GM23248 (cell line): ENCODE measurements at regions not wholly inside any gene's neighbourhood (a gene's known extent, or its start where the extent isn't known, plus 50 kb on each side); places are given as distances from the start of the nearest gene placed in this dataset.

Source experiments
- DNase-seq: peaks from one replicate; pipeline ENCODE4 v3.0.0-alpha.2; 2015
- H2AFZ ChIP-seq: fragments of 200-600 bp; sonication (generic); 2 replicates; pipeline ENCODE4 v1.6.1; 2016; ENCODE audit warnings: antibody characterized with exemption
- H3F3A ChIP-seq: fragments of 200-600 bp; sonication (generic); 2 replicates; pipeline ENCODE4 v1.6.1; 2016; ENCODE audit warnings: mild to moderate bottlenecking, antibody characterized with exemption, mixed run types; ENCODE audit not compliant: insufficient read depth
- H3K27ac ChIP-seq: fragments of 200-600 bp; sonication (generic); 2 replicates; pipeline ENCODE4 v1.5.1; 2016; ENCODE audit warnings: mild to moderate bottlenecking
- H3K27me3 ChIP-seq: fragments of 200-600 bp; sonication (generic); replicated peaks from 2 replicates; pipeline ENCODE4 v1.6.1; 2016; ENCODE audit warnings: mild to moderate bottlenecking; ENCODE audit not compliant: insufficient read depth
- H3K36me3 ChIP-seq: fragments of 200-600 bp; sonication (generic); 2 replicates; pipeline ENCODE4 v1.6.1; 2016; ENCODE audit warnings: low read depth, mild to moderate bottlenecking
- H3K4me1 ChIP-seq: fragments of 200-600 bp; sonication (generic); 2 replicates; pipeline ENCODE4 v1.6.1; 2016; ENCODE audit warnings: mild to moderate bottlenecking; ENCODE audit not compliant: insufficient read depth
- H3K4me2 ChIP-seq: fragments of 200-600 bp; sonication (generic); one replicate; pipeline ENCODE4 v1.6.1; 2016; ENCODE audit warnings: mild to moderate bottlenecking; ENCODE audit not compliant: unreplicated experiment
- H3K4me3 ChIP-seq: fragments of 200-600 bp; sonication (generic); 2 replicates; pipeline ENCODE4 v1.5.1; 2016; ENCODE audit warnings: mild to moderate bottlenecking
- H3K79me2 ChIP-seq: fragments of 200-600 bp; sonication (generic); 2 replicates; pipeline ENCODE4 v1.6.1; 2016; ENCODE audit warnings: mild to moderate bottlenecking; ENCODE audit not compliant: insufficient read depth
- H3K9ac ChIP-seq: fragments of 200-600 bp; sonication (generic); 2 replicates; pipeline ENCODE4 v1.6.1; 2016; ENCODE audit warnings: mild to moderate bottlenecking
- H3K9me2 ChIP-seq: fragments of 200-600 bp; sonication (generic); 2 replicates; pipeline ENCODE4 v1.6.1; 2016; ENCODE audit warnings: mixed run types, mild to moderate bottlenecking, moderate library complexity; ENCODE audit not compliant: insufficient read depth
- H3K9me3 ChIP-seq: fragments of 200-600 bp; sonication (generic); one replicate; pipeline ENCODE4 v1.6.1; 2017; ENCODE audit warnings: low read depth
- H4K20me1 ChIP-seq: fragments of 200-600 bp; sonication (generic); 2 replicates; pipeline ENCODE4 v1.6.0; 2016; ENCODE audit not compliant: insufficient read depth
- EZH2 ChIP-seq: fragments of 200-600 bp; sonication (generic); IDR thresholded peaks from 2 replicates; pipeline ENCODE4 v1.6.1; 2018; ENCODE audit warnings: antibody characterized with exemption, mild to moderate bottlenecking; ENCODE audit not compliant: insufficient read depth, poor library complexity, severe bottlenecking
- EZH2phosphoT487 ChIP-seq: fragments of 200-600 bp; sonication (generic); IDR thresholded peaks from 2 replicates; pipeline ENCODE4 v1.6.1; 2018; ENCODE audit warnings: antibody characterized with exemption, moderate library complexity, mild to moderate bottlenecking, low read depth; ENCODE audit not compliant: insufficient read depth
- WGBS, 2 experiments: methylation state at CpG; one replicate each; pipeline ENCODE4 v1.1.6; 2015 to 2017; ENCODE audit warnings: low lambda C conversion rate in 2 of 2, low coverage in 1 of 2; ENCODE audit errors: missing lambda C conversion rate in 2 of 2; 5-methylcytosine and 5-hydroxymethylcytosine counted together
- in situ Hi-C: fragments of 300-500 bp; cut with MboI; formaldehyde crosslinking; loops from 2 replicates; pipeline ENCODE4 v1.15.0; 2020

DNA sequence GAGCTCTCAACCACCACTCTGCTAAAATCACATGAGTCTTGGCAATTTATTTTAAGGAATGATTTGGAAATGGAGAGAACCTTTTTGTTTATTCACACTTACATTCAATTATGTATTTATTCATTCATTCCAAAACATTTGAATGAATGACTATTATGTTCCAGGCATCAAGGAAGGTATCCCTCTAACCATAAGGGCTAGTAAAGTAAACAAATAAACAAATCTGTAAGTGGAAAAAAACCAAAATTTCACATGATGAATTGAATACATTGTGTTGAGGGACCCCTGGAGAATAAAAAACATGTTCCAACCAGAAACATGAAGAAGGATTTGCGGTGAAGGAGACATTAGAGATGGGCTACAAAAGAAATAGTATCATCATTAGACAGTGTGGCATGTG lies 677.8 kb downstream of the TOX3 start:
- in situ Hi-C loops, result no loop called here
- DNase-seq, result no peak
- Histone ChIP-seq H3K36me3 (no peaks in the 10 kb centered on the region), H3K9me3 (no peaks in the 10 kb centered on the region), H4K20me1 (no peaks in the 10 kb centered on the region), H3K9ac (no peak overlapping the region), H3K27ac (no peak overlapping the region), H3K4me2 (no peak overlapping the region), H3K27me3 (no peaks in the 10 kb centered on the region), H3K4me3 (no peak overlapping the region), H3K9me2 (no peaks in the 10 kb centered on the region), H2AFZ (no peak overlapping the region), H3K4me1 (no peaks in the 10 kb centered on the region), H3F3A (no peaks in the 10 kb centered on the region), H3K79me2 (no peaks in the 10 kb centered on the region)
- WGBS, 2 experiments, result 70% methylated on average over 1 of the region's 1 CpG
- TF ChIP-seq EZH2, result no peak
- TF ChIP-seq EZH2phosphoT487, result no peak

DNA sequence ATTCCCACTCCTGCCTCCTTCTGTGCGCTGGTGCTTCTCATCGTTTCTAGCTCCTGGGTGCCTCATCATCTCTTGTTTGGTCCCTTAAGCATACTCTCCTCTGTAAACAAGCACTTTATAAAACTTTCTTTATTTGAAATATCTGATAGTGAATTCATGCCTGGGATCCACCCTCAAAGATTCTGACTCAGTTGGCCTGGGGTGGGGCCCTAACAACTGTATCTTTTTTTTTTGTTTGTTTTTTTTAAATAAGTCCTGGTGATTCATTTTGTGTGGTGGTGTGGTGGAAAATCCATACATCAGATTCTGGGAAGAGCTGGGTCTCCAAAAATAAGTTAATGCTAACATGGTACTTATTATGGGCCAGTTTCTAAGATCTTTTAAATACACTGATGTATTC lies 678.3 kb downstream of the TOX3 start:
- Histone ChIP-seq H4K20me1 (no peaks in the 10 kb centered on the region), H3K4me2 (no peak overlapping the region), H3K4me3 (no peak overlapping the region), H3K79me2 (no peaks in the 10 kb centered on the region), H3K27ac (no peak overlapping the region), H3K9ac (no peak overlapping the region), H3K27me3 (no peaks in the 10 kb centered on the region), H3F3A (no peaks in the 10 kb centered on the region), H3K36me3 (no peaks in the 10 kb centered on the region), H3K9me3 (no peaks in the 10 kb centered on the region), H3K9me2 (no peaks in the 10 kb centered on the region), H3K4me1 (no peaks in the 10 kb centered on the region), H2AFZ (no peak overlapping the region)
- DNase-seq, result no peak
- in situ Hi-C loops, result no loop called here
- 72 to 76% methylated on average over 2 of the region's 2 CpGs for WGBS, 2 experiments
- no peak for TF ChIP-seq EZH2
- no peak for TF ChIP-seq EZH2phosphoT487

DNA sequence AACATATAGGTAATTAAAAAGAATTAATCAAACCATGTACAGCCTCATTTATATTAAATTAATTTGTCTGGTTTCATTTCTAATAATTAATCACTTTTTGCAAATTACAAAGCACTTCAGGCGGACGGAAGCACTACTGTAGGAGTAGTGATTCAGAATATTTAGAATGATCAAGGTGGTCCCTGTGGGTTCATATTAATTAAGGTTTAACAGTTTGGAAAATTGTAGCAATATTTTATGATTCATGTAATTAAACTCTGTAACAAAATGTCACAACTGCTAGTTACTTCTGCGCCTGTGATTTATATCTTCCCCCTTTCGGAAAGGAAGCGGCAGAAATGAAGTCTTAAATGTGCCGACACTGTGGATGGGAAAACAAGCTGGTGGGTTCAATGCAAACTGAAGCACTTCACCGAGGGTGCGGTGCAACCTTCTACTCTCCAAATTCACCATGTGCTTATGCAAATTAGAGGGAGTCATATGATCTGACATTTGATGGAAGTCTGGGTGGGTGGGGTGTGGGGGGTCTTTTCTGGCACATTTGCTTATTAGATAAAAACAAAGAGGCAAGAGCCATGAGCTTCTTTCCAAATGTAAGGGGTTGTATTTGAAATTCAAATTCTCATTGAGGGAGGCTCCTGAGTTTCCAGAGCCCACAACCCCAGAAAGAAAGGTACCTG lies 679.4 kb downstream of the TOX3 start:
- H3K9me2 ChIP-seq, result no peaks in the 10 kb centered on the region
- no peaks in the 10 kb centered on the region for H3F3A ChIP-seq
- in situ Hi-C loops, result no loop called here
- no peak overlapping the region for H3K9ac ChIP-seq
- no peaks in the 10 kb centered on the region for H4K20me1 ChIP-seq
- no peak overlapping the region for H2AFZ ChIP-seq
- WGBS, 2 experiments, result 48 to 50% methylated on average over 8 of the region's 8 CpGs
- no peaks in the 10 kb centered on the region for H3K4me1 ChIP-seq
- no peaks in the 10 kb centered on the region for H3K9me3 ChIP-seq
- no peaks in the 10 kb centered on the region for H3K79me2 ChIP-seq
- H3K4me3 ChIP-seq, result no peak overlapping the region
- TF ChIP-seq EZH2phosphoT487, result no peak
- TF ChIP-seq EZH2, result no peak
- H3K27ac ChIP-seq, result no peak overlapping the region
- no peaks in the 10 kb centered on the region for H3K36me3 ChIP-seq
- H3K4me2 ChIP-seq, result no peak overlapping the region
- no peak for DNase-seq
- no peaks in the 10 kb centered on the region for H3K27me3 ChIP-seq

DNA sequence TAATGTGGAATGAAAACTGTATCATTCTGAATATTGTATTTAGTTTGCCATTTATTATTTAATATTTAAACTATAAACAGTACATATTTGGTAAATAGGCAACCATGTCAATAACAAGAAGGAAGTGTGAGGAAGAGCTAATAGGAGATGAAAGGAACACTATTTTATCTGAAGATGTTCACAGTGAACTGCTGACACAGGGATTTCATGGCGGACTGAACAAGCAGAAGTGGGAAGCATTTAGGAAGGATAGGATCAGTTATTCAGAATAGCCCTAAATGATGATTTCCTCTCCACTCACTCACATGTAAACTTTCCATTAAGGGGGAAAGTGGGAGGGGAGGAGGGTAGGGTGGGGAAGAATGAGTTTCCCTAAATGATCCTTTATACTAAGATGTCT lies 682.4 kb downstream of the TOX3 start:
- Histone ChIP-seq H3K4me2 (no peak overlapping the region), H3F3A (no peaks in the 10 kb centered on the region), H2AFZ (no peak overlapping the region), H3K36me3 (no peaks in the 10 kb centered on the region), H3K4me1 (no peaks in the 10 kb centered on the region), H3K4me3 (no peak overlapping the region), H3K79me2 (no peaks in the 10 kb centered on the region), H3K9me3 (no peaks in the 10 kb centered on the region), H3K9me2 (no peaks in the 10 kb centered on the region), H4K20me1 (no peaks in the 10 kb centered on the region), H3K27me3 (no peaks in the 10 kb centered on the region), H3K27ac (no peak overlapping the region), H3K9ac (no peak overlapping the region)
- in situ Hi-C loops, result no loop called here
- no peak for DNase-seq
- no peak for TF ChIP-seq EZH2
- no peak for TF ChIP-seq EZH2phosphoT487
- WGBS, 2 experiments, result 80 to 95% methylated on average over 1 of the region's 1 CpG

DNA sequence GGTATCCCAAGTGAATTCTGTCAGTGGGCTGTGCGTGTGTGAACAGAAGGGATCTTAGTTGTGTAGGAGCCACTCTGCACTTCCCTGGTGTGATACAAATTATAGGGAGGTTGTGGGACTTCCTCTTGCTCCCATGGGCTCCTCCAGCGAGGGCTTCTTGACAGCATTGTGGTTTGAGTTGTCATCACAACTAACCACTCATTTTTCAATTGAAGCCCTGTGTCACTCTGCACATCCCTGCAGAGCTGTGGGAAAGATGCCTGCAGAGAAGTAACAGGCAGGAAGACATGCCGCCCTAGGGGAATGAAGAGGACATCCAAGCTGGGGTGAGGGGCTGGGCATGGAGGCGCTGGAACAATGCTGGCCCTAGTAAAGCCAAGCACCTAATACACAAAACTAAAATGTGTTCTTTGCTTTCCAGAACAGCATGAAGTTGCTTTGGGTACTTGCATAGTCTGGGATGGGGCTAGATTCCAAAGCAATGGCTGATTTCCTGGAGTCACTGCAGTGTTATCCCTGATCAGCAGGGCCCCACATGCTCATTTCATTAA lies 692.5 kb downstream of the TOX3 start:
- H3K4me2 ChIP-seq, result no peak overlapping the region
- H3F3A ChIP-seq, result no peaks in the 10 kb centered on the region
- no peak overlapping the region for H3K9ac ChIP-seq
- no peak for DNase-seq
- H2AFZ ChIP-seq, result no peak overlapping the region
- H3K9me3 ChIP-seq, result no peaks in the 10 kb centered on the region
- in situ Hi-C loops, result loop anchor here (10.0 kb wide), 1 partner anchor 60 kb away; no protein-coding TSS in a partner anchor
- TF ChIP-seq EZH2 (no peak), EZH2phosphoT487 (no peak)
- no peaks in the 10 kb centered on the region for H4K20me1 ChIP-seq
- H3K9me2 ChIP-seq, result no peaks in the 10 kb centered on the region
- no peaks in the 10 kb centered on the region for H3K27me3 ChIP-seq
- no peak overlapping the region for H3K4me3 ChIP-seq
- no peaks in the 10 kb centered on the region for H3K79me2 ChIP-seq
- 16% methylated on average over 4 of the region's 4 CpGs for WGBS, 2 experiments
- H3K4me1 ChIP-seq, result no peaks in the 10 kb centered on the region
- no peak overlapping the region for H3K27ac ChIP-seq
- H3K36me3 ChIP-seq, result no peaks in the 10 kb centered on the region
